Limb (tissue), 2 donors: ENCODE measurements at regions not wholly inside any gene's neighbourhood (a gene's known extent, or its start where the extent isn't known, plus 50 kb on each side); places are given as distances from the start of the nearest gene placed in this dataset.
A peak's percentile ranks its signal among the peaks of the same experiment; 100 is the strongest.
"Not testable (repeated sequence)": the region's sequence is repeated elsewhere in the genome, so short reads cannot be mapped to it uniquely, and the experiment has no call there.

Experiments
- DNase-seq, 2 donors: peaks; one replicate each; pipeline ENCODE4 v3.0.0-alpha.2; 2016; ENCODE audit errors: extremely low spot score in 2 of 2

GRCh38 chr2:40690036-40690435 lies 238.1 kb upstream of the SLC8A1 start:
- no peak for DNase-seq

DNA sequence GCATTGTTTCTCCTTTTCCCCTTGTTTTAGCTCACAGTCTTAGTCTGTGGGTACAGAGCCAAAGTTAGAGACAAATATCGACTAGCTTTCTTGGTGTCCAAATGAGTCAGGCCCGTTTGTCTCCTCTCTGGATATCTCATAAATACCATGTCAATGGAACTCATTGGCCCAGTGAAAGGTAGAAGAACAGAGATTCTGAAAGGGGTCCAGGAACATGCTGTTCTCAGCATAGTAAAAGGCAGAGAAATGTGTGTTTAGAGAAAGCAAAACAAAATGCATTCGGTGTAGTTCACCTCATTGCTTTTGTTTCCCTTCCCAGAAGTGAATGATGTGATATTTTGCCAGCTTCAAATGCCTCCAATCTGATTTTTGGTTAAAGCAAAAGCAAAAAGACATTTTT lies 238.6 kb upstream of the SLC8A1 start:
- no peak for DNase-seq

- DNase-seq, result no peak
Observed at GRCh38 chr2:40700231-40700954, 248.5 kb upstream of the SLC8A1 start.

- not testable (repeated sequence) for DNase-seq
Observed at GRCh38 chr2:40712197-40712894, 260.5 kb upstream of the SLC8A1 start.

GRCh38 chr2:40716879-40717278 lies 265.0 kb upstream of the SLC8A1 start:
- DNase-seq, result no peak

- DNase-seq, result no peak
Observed at GRCh38 chr2:40719414-40719813, 267.5 kb upstream of the SLC8A1 start.

DNA sequence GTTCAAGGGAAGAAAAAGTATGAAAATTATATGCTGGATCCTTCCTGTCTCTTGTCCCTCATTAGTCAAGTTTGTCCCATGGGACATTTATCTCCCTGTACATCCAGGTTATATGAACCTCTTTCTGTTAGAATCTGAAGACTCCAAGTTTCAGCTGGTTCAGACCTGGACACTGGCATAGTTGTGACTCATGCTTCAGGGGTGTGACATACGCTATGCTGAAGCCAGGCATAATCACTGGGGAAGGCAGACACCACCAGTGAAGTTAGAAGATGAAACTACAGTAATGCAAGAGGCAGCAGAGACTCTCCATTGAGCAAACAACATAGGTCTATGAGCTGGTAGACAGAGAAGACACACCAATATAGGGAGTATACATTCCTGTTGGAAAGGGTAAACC lies 269.7 kb upstream of the SLC8A1 start:
- no peak for DNase-seq

GRCh38 chr2:40723194-40723593 lies 271.3 kb upstream of the SLC8A1 start:
- no peak for DNase-seq

DNA sequence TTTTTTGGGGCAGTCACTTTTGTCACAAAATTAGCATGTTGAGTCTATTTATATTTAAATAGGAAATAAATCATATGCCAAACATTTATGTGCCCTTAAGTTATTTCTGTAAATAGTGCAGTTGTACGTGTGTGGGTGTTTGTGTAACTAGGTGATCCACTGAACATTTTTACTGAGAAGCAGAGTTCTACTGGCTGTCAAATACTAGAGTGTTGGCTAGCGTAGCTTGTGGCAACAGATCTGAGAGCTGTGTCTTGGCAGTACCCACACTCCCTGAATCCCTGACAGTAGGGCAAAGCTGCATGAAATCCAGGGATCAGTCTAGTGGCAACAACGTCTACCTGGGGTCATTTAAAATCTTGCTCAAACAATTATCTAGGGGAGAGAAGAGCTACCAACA lies 273.1 kb upstream of the SLC8A1 start:
- no peak for DNase-seq

DNA sequence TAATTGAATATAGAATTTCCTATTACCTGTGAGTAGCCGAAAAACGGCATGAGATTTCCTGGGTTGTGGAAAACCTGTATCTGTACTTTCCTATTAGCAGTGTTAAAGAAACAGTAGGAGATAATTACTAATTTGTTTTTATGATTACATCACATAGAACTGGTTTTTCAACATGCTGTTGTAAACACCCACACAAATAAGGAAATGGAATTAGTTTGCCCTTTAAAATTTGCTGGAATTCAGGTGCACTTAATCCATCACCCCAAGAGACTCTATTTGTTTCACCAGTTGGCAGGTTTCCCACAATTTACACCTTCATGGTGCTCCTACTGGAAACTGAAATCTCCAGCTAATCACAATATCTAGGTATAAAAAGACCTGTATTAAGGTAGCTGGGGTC lies 274.1 kb upstream of the SLC8A1 start:
- DNase-seq, result no peak

GRCh38 chr2:40734797-40735196 lies 282.9 kb upstream of the SLC8A1 start:
- DNase-seq, result no peak

GRCh38 chr2:40737180-40737579 lies 285.3 kb upstream of the SLC8A1 start:
- no peak for DNase-seq

DNA sequence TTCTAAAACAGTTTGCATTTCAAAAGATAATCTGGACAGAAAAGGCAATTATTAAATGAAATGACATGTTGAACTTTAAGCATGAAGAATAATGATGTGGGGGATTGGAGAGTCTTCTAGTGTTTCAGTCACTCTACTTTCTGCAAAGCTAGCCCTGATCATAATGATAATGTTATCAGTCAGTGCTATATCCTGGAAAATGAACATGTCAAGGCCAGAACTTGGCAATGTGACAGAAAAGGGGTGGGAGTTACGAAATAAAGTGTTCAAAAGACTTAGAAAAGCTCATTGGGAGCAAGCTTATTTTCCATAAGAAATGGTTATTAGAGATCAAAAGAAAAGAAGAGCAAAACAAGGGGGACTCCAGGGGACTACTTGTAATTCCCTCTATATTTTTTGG lies 288.5 kb upstream of the SLC8A1 start:
- DNase-seq, result no peak

DNA sequence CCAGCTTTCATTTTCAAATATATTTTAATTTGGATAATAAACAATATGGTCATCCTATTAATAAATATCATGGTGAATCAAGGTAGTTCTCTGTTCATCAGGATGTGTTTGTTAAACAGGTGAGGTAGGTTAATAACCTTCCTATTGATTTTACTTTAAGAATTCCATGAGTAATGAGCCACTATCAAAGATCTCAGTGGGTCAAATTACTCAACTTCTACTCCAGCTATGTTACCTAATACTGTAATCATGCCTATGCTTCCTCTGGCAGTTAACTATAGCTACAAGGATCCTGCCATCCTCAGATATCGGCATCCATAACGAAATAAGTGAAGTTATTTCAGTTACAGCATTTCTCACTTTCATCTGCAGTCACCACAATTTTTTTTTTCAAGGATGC lies 289.6 kb upstream of the SLC8A1 start:
- DNase-seq, result no peak

DNA sequence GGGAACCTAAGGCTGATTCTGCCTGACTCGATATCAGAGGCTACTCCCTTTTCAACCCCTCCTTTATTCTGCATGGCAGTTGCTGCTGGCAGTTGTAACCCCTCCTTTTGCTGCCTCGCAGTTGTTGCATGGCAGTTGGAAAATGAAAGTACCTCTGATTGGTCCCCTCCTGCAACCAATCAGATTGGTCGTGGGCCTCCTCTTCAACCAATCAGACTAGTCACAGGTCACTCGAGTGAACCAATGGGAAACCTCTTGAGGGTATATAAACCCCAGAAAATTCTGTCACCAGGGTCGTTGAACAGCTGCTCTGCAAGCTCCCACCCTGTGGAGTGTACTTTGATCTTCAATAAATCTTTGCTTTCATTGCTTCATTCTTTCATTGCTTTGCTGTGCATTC lies 294.3 kb upstream of the SLC8A1 start:
- no peak for DNase-seq

GRCh38 chr2:40751981-40752380 lies 300.1 kb upstream of the SLC8A1 start:
- no peak for DNase-seq

- no peak for DNase-seq
Observed at GRCh38 chr2:40752796-40753195, 300.9 kb upstream of the SLC8A1 start.

- DNase-seq, result no peak
Observed at GRCh38 chr2:40754912-40755311, 303.0 kb upstream of the SLC8A1 start.

DNA sequence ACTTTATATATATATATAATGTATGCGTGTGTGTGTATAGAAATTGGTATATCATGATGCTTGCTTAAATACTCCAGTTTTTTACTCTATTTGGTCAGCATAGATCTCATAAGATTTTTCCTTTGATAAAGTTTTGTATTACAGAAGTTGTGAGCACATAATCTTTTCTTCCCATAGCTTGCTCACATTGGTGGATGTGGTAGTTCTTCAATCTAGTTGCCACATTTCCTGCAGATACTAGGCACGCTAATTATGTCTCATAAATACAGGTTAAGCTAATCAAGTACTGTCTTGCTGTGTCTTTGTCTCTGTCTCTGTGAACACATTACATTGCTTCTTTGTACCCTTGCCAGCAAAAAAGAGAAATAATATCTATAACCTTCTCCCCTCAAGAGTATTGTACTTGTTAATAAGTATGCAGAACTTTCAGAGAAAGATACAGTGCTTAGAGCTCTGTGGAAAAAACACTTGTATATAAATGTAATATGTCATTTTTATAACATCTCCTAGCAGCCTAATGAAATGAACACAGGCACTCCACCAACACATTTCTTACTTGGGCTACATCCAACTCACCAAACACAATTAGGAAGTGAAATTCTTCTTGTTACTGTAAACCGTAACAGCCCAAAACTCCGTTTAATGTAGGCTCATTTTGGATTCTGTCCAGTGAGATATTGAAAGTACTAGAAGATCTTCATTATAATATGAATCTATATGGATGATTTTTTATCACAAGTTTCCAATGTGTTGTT lies 306.7 kb upstream of the SLC8A1 start:
- peak in 1 of 2 donors; percentile 15 for DNase-seq

DNA sequence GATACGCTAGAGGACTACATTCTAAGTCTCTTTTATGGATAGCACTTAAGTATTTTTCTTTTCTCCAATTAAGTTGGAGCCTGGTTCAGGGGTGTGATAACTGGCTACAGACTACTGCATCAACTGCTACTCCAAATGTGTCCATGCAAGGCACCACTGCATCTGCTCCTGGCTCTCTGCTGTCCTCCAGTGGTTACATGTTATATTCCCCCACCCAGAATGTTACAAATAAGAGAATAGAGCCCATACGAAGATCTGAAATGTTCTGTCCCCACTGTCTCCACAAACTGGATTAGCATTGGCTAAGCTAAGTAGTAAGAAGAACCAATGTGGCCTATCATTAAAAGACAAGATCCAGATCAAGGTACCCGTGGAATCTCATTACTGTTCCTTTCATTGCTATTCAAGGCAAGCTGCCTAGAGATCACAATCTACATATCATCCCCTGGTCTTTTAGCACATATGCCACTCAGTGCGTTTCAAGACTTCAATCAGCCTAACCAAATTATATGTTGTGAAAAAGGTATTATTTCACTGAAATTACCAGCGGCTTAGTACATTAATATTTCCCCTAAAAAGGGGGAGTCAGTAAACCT lies 308.3 kb upstream of the SLC8A1 start:
- DNase-seq, result no peak

- no peak for DNase-seq
Observed at GRCh38 chr2:40773291-40773690, 321.4 kb upstream of the SLC8A1 start.

- DNase-seq, result no peak
Observed at GRCh38 chr2:40783704-40784103, 331.8 kb upstream of the SLC8A1 start.
